ENCODE measurements at regions not wholly inside any gene's neighbourhood (a gene's known extent, or its start where the extent isn't known, plus 50 kb on each side); places are given as distances from the start of the nearest gene placed in this dataset.

DNA sequence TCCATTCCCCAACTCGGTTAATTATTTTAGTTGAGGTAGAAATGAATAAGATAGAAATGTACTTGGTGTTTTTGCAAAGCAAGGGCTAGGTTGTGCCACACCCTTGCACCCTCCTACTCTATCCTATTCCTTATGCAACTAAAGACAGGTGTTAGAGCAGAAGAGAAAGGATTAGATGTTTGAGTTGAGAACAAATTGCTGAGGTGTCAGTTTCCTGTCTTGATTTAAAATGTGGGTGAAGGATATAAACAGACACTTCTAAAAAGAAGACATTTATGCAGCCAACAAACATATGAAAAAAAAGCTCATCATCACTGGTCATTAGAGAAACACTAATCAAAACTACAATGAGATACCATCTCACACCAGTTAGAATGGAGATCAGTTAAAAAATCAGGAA lies 1256.2 kb downstream of the CNTNAP5 start (continued):
- TF ChIP-seq REST (IDR thresholded peaks at IDR 0.05): no peak
- no peak for TF ChIP-seq FOXA1 (IDR thresholded peaks at IDR 0.05)

DNA sequence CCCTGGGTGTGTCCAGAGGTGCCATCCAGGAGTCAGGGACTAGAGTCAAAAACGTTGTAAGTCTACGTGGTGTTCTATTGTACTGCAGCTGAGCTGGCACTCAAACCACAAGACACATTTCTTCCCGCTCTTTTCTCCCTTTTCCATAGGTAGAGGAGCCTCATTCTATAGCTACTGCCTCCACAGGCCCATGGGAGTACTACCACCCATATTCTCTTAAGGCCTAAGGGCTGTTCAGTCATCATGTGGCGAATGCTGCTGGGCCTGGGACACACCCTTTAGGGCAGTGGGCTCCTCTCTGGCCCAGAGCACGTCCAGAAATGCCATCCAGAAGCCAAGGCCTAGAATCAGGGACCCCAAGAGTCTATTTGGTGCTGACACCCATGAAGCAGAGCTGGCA lies 1271.7 kb downstream of the CNTNAP5 start:
- Histone ChIP-seq H3K36me3 (ENCODE audit: control insufficient read depth in 4 of 4, insufficient read depth in 3 of 4, low read depth in 1 of 4, low read length in 3 of 4) (no peaks in the 10 kb centered on the region), H3K27ac (ENCODE audit: low read depth in 1 of 2, low read length in 2 of 2) (no peak overlapping the region), H3K9me3 (ENCODE audit: control insufficient read depth in 4 of 4, low read length in 3 of 4) (no peaks in the 10 kb centered on the region), H3K9ac (ENCODE audit: low read depth in 1 of 2, low read length in 2 of 2) (no peak overlapping the region), H3K4me3 (ENCODE audit: low read depth in 1 of 3, low read length in 3 of 3) (no peak overlapping the region), H3K27me3 (ENCODE audit: control insufficient read depth in 4 of 4, insufficient read depth in 4 of 4, low read length in 3 of 4) (no peaks in the 10 kb centered on the region), H3K4me1 (ENCODE audit: control insufficient read depth in 4 of 4, insufficient read depth in 4 of 4, low read length in 3 of 4) (no peaks in the 10 kb centered on the region)
- TF ChIP-seq YY1 (IDR thresholded peaks at IDR 0.05) (no peak), EGR1 (IDR thresholded peaks at IDR 0.05; ENCODE audit: low read depth in 2 of 2) (no peak), HNF4G (IDR thresholded peaks at IDR 0.05) (no peak), JUND (IDR thresholded peaks at IDR 0.05) (no peak), ATF3 (IDR thresholded peaks at IDR 0.05) (no peak), GABPA (IDR thresholded peaks at IDR 0.05 in 1 of 2, conservative IDR thresholded peaks at IDR 0.05 in 1 of 2) (no peak), HNF4A (conservative IDR thresholded peaks at IDR 0.05) (no peak), REST (IDR thresholded peaks at IDR 0.05) (no peak), FOXA2 (IDR thresholded peaks at IDR 0.05) (no peak), RAD21 (IDR thresholded peaks at IDR 0.05) (no peak), CTCF (IDR thresholded peaks at IDR 0.05; ENCODE audit: low read depth, low read length, missing input control) (no peak), RXRA (IDR thresholded peaks at IDR 0.05) (no peak), SP1 (IDR thresholded peaks at IDR 0.05) (no peak), NR2F2 (IDR thresholded peaks at IDR 0.05) (no peak), TAF1 (conservative IDR thresholded peaks at IDR 0.05) (no peak), FOXA1 (IDR thresholded peaks at IDR 0.05) (no peak)
- TF ChIP-seq, protein P1, sequence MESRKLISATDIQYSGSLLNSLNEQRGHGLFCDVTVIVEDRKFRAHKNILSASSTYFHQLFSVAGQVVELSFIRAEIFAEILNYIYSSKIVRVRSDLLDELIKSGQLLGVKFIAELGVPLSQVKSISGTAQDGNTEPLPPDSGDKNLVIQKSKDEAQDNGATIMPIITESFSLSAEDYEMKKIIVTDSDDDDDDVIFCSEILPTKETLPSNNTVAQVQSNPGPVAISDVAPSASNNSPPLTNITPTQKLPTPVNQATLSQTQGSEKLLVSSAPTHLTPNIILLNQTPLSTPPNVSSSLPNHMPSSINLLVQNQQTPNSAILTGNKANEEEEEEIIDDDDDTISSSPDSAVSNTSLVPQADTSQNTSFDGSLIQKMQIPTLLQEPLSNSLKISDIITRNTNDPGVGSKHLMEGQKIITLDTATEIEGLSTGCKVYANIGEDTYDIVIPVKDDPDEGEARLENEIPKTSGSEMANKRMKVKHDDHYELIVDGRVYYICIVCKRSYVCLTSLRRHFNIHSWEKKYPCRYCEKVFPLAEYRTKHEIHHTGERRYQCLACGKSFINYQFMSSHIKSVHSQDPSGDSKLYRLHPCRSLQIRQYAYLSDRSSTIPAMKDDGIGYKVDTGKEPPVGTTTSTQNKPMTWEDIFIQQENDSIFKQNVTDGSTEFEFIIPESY (IDR thresholded peaks at IDR 0.05): no peak
- TF ChIP-seq, protein P2, sequence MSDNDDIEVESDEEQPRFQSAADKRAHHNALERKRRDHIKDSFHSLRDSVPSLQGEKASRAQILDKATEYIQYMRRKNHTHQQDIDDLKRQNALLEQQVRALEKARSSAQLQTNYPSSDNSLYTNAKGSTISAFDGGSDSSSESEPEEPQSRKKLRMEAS (IDR thresholded peaks at IDR 0.05): no peak
- 75% methylated on average over 5 of the region's 5 CpGs for WGBS
- no peak for DNase-seq (ENCODE audit: low spot score)
